ENCODE measurements at regions not wholly inside any gene's neighbourhood (a gene's known extent, or its start where the extent isn't known, plus 50 kb on each side); places are given as distances from the start of the nearest gene placed in this dataset.
A peak's percentile ranks its signal among the peaks of the same experiment; 100 is the strongest.
"Not testable (repeated sequence)": the region's sequence is repeated elsewhere in the genome, so short reads cannot be mapped to it uniquely, and the experiment has no call there.

DNA sequence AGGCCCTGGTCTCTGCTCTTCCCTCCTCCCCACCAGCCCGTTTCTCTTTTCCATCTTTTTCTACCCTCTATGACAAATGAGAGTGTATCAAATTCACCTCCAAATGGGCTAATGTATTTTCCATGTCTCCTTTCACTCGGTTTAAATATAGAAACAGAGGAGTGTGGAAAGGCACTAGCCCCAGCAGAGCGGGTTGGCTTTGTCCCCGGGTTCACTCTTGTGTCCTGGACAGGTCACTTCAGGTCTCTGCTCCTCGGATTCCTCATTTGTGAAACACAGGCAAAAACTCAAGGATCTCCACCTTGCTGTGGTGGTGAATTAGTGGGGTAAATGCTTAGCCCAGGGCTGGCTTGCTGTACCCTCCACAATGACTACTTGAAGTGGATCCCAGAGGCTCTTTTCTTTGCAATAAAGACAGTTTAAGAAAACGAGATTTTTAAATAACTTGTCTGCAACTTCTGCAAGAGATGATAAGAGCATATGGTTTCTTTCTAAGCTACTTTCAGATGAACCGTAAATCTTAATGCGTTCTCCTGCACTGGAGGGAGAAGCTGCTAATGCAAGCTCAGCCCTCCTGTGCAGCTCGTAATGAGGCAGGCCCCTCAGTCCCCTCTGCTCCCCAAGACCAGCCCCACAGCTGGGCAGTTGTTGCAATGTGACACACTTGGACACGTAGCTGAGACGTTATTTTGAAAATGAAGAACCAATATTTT lies 292.9 kb downstream of the THBS2 start:
- no peak for DNase-seq

DNA sequence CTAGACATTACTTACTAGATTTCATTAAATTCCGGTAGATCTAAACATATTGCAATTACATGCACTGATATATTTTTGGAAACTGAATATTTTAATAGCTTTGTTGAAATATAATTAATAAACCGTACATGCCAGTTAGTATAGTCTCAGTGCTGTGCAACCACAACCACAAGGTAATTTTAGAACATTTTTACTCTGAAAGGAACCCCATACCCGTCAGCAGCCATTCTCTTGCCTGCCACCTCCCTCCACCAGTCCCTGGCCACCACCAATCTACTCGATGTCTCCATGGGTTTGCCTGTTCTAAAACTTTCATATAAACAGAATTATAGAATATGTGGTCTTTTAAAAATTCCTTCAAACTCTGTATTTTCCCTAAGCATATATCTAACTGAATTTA lies 293.9 kb downstream of the THBS2 start:
- no peak for DNase-seq

DNA sequence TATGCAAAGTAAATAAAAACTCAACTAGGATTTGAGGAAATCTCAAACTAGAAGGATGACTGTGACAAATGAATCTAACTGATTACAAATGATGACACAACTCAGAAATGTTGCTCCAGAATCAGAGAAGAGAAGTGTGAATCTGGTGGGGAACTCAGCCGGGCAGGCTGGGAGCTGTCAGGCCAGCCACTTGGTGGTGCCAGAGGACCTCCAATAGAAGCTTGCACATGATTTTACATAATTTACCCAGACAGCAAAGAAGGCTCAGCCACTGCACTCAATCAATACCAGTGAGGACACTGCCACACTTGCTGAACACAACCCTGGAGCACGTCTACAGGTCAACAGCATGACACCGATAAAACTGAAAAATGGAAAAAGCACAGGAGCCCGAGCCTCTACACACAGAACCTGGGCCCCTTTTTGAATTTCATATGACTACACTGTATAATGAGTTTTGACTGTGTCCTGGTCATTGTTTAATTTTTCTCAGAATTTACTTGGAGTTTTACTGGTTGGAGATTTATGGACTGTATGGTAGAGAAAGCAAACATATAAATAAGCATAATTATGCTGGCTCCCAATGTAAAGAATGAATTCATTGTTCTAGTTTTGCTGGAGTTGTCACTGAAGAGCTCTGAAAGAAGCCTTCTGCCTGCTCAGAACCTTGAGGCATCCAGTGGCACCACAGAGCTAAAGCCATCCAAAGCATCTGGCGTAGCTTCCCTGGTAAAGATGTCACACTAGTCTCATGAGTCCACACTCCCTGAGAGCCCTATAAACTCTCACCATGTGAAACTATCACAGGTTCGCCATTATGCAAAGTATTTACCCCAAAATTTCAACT lies 296.5 kb downstream of the THBS2 start:
- DNase-seq, result peak; percentile 31

DNA sequence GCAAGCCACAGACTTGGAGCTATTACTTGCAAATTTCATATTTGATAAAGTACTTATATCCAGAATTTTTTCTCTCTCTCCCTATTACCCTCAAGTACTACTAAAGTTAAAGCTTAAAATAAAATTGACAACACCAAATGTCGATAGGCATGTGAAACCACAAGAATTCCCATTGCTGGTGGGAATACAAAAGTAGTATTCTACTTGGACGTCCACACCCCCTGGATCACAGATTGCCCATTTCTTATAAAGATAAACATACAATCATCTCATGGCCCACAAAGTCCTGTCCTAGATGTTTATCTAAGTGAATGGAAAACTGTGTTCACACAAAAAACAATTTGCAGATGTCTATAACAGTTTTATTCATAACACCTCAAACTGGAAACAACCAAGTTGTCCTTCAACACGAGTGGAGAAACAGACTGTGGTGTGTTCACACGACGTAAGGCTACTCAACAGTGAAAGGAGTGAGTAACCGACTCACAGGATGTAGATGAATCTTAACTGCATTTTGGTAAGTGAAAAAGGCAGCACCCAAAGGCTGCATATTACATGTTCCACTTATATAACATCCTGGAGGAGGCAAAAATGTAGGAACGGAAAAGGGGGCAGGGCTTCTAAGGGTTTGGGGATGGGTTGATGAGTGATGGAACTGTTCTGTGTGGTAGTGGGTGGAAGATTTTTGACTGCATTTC lies 297.4 kb downstream of the THBS2 start:
- no peak for DNase-seq

DNA sequence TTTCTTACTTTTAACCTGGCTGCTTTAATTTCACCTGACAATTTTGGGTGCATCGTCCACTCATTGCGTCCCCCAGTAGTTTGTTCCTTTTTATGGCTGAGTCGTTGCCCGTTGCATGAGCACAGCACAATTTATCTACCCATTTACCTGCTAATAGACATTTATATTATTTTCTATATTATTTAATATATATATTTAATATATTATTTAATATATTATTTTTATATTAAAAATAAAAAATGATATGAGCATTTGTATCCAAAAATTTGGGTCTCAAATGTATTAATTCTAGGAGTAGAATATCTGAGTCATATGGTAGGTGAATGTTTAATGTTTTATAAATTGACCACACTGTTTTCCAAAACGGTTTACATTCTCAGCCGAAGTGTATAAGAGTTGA lies 300.2 kb downstream of the THBS2 start:
- no peak for DNase-seq

DNA sequence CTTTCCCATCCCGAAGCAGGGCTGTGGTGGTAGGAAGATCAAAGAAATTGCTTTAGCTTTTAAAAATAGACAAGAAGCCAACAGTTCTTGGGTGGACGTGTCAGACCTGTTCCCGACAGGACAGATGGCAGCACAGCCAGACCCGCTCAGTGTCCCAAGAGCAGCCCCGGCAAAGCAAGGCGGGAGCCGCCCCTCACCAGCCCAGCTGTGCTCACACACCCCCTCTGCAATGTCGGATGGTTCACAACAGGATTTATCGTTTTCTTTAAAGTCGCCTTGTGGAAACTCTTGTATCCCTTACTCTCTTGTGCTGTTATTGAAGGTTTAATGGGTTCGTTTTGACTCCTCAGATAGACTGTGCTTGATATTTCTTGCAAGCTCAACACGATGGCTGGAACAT lies 302.4 kb downstream of the THBS2 start:
- no peak for DNase-seq

DNA sequence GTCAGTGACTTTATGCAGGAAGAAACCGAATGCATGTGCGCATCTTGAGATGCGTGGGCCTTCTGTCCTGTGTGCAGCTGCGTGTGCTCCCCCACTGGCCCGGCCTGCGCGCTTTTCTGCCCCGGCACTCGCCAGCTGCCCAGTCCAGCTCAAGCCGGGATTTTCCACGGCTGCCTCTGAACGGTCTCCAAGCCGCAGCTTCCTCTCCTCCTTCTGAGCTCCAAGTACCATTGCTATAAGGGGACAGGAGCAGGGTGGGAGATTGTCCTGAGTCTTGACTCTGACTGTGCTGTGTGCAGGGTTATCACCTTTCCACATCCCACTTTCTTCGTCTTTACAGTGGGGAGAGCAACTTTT lies 302.8 kb downstream of the THBS2 start:
- no peak for DNase-seq

DNA sequence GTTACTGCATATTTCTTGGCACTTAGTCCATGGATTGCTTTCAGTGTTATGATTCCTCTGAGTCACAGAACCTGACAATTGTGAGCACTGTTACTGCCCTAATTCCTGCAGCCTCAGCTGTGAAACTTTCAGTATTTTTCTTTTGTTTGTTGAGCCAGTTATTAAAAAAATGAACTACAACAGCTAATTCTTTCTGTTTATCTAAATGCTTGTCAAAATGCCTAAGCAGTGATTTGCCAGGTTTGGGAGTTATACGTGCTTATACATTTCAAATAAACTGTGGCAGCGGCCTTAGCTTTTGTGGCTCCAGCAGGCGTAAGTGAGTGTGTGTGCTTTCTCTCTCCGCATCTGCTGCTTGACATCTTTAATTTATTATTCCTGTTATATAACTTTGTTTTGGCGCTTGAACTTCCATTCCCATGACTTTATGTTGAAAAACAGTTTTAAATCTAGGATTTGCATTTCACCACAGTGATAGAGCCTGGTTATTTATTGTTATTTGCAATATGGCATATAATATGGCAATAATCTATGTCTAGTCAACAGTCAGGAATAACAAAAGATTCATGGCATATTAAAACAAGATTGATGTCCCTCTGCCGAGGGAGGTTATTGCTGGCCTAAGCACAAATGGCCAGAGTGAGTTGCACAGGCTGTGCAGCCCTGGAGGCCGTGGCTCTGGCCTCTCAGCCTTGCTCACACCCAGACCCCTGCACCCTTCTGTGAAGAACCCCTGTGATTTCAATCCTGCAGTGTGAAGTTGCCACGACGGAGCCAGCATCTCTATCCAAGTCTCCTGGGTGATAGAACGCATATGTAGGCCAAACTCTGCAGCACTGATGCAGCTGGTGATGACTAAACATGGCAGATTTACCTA lies 303.4 kb downstream of the THBS2 start:
- no peak for DNase-seq

DNA sequence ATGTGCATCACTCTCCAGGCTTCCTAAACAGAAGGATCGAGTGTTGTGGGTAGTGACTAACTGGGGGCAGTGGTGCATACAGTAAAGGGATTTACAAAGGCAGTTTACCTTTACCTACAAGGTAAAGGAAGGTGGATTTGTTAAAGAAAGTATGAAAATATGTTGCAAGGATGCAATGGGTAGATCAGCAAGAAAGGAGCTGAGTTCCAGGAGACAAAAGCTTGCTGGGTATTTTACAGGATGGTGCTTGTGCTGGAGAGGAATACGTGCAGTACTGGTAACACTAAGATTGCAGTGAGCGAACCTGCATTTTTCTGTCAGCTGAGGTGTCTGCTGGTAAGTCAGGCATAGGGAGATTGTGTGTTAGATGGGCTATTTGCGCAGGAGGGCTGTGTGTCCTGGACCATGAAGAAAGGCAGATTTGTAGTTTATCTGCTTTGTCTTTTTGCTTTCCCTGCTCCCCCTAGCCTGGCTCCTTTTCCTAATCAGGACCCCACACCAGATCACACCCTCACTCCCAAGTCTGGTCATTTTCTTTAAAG lies 304.6 kb downstream of the THBS2 start:
- no peak for DNase-seq

DNA sequence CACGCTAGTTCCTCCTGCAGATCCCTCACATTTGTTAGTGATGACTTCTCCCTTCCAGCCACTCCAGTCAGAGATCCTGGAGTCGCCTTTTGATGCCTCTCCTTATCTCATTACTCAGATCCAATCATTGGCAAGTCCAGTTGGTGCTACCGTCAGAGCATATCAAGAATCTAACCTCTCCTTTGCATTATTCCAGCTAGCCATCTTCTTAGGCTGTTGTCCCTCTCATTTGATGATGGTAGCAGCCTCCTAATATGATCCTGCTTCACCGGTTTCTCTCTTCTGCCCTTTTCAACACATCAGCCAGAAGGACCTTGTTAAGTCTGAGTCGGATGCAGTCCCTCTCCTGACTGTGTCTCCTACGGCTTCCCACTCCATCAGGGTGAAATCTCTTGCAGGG lies 305.6 kb downstream of the THBS2 start:
- no peak for DNase-seq

DNA sequence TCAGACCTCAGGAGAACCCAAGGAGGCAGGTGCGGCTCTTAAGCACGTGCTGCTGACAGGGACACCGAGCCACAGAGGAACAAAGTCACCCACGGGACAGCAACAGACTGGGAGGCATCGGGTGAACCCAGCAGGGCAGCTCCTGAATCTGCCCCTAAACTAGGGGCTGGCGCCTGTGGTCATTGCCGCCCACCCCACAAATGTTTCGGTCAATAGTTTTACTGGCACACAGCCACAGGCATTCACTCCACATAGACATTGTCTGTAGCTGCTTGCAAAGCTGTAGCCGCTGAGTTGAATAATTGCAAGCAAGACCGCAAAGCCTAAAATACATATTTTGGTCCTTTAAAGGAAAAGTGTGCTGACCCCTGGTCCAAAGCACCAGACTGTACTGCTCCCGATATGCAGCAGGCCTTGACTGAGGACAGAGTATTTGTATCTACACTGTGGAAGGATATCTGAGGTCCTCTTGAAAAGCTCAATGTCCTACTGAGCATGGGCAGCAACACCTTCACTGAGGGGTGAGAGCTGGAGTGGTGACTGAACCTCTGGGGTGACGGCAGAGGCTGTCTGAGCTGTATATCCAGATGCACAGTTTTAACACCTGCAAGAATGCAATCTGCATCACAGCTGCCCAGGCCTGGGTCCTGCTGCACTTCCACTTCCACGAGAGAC lies 310.3 kb downstream of the THBS2 start:
- no peak for DNase-seq

DNA sequence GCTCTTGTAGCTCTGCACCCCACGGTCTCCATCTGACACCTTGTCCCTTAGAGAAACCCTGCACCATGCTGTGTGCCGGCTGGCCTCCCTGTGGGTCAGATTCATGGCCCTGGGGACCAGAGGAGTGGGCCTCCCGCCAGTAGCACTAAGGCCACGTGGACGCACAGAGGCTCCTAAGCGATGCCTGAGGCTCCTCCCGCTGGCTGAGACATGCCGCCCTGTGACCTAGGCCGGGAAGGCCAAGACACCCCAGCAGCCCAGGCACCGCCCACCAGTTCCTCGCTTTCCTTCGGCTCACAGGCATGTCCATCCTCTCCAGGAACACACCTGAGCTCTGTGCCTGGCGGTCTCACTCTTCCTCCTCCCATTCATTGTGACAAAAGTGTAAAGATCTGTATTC lies 311.0 kb downstream of the THBS2 start:
- no peak for DNase-seq

DNA sequence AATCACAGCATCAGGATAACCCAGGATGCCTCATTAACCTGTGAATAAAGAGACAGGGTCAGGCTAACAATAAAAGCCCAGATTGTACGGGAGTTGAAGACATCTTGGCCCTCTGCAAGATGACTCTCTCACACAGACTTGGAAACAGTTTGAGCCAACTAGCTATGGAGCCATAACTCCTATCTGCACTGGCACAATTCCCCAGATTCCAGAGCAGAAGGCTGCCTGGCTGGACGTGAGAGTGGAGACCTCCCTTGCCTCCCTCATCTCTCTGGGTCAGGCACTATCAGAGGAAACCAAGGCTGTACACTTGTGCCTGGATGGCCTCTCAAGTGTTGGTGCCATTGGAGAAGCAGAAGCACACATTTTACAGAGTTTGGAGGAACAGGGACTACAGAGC lies 312.6 kb downstream of the THBS2 start:
- DNase-seq, result no peak

DNA sequence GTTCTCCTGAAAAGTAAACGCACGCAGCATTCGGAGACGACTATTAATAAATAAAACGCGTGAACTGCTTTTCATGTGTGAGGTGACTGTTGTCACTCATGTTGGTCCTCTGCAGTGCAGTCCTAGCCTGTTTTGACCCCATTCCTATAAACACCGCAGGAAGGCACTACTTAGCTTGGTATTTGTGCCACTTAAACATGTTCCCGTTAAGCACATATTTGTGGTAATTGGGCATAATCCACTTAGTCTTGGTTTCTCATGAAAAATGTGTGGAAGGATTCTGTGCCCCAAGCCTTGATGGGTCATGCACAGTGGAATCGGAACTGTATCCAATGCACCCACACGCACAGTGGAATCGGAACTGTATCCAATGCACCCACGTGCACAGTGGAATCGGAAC lies 313.9 kb downstream of the THBS2 start:
- no peak for DNase-seq

DNA sequence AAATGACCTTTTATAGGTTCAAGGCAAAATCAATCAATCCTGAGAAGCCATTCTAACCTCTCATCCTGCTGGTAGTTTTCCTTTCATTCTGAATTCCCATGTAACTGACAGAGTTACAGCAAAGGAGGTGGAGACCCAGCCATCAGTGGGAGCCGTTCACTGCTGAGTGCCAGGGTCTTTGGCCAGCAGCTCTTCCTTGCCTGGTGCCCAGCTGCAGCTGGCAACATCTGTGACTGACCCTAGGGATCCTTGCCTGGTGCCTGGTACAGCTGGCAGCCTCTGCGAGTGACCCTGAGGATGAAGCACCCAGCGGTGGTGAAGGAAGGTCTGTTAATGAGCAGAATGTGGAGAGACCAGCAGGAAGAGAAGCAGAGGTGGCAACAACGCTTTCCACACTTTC lies 314.6 kb downstream of the THBS2 start:
- DNase-seq, result no peak

DNA sequence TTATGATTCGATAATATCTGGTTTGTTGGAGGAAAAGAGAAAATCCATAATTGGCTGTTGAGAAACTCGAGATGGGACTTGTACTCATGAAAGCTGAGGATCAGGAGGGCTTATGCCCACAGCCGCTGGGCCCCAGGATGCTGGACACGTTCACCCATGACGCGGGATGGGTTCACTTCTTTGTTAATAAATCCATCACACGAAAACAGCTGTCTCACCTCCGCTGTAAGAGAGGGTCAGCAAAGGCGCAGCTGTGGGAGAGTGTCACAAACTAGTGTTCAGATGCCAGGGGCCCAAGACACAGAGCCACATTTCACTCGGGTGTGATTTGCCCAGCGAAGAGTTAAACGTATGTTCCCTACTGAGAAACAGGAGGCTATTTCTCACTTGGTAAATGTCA lies 315.1 kb downstream of the THBS2 start:
- DNase-seq, result no peak

DNA sequence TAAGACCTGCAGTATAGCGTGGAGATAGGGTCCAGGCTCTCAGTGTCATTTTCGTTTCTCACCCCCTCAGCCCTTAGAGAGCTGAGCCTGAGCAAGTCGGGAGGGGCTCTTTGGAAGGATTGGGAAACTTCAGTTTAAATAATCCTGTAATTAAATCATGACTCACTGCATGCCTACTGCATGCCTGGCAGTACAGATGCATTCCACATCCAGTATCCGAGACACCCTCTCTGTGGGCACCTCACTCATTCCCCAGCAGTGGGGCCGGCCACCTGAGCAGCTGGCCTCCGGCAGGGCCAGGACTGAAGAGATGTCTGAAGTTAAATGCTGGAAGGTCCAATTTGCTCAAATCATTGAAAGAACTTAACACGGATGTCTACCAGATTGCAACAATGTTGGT lies 316.6 kb downstream of the THBS2 start:
- no peak for DNase-seq

DNA sequence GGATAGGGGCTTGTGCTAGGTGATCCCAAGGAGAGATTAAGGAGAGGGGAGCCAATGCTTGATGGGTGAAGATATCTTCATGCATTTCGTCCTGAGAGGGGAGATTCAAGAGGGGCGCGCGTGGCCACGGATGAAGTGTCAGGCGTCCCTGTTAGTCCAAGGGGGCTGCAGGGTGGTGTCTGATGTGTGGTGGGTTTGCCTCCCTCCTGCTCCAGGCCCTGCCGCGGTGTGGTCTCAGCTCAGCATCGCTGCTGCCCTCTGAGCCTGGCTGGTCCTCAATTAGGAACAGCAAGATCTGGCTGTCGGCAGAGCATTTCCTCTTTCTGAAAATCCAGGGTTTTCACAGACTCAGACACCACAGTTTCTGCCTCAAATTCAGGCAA lies 318.0 kb downstream of the THBS2 start:
- no peak for DNase-seq

DNA sequence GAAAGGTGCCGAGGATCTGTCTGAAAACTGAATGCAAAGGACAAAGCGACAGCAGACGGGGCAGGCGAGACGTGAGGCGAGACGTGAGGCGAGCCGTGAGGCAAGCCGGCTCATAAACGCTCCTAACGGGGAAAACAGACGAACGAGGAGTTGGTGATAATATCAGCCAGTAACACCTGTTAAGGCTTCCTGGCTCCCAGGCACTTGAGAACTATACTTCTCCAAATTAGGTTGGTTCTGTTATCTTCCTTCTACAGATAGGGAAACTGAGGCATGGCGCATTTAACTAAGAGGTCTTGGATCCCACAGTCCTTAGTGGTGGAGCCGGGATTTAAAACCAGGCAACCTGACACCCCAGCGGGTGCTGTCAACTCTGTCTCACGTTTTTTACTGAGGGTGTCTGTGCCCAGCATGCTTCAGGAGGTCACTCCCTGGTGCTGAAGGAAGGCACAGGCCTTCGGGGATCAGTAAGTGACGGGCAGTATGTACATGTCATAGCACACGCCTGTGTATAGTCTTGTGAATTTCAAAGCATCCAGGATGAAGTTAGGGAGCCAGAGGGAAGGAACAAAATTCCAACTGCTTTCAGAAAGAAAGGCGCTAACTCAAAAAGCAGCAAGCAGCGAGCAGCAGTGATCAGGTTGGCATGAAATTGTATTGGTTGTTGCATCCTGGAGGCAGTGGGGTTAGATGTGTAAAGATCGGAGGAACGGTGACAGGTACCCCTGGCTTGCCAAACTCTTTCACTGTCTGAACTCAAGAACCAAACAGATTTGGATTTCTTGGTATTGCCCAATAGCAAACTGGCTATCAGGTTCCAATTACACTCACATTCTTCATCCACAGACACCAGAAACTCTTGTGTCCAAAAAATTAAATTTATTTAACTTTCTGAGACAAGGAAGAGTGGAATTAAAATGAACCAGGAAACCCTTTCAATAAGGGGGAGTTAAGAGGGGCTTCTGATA lies 318.7 kb downstream of the THBS2 start:
- DNase-seq, result no peak

DNA sequence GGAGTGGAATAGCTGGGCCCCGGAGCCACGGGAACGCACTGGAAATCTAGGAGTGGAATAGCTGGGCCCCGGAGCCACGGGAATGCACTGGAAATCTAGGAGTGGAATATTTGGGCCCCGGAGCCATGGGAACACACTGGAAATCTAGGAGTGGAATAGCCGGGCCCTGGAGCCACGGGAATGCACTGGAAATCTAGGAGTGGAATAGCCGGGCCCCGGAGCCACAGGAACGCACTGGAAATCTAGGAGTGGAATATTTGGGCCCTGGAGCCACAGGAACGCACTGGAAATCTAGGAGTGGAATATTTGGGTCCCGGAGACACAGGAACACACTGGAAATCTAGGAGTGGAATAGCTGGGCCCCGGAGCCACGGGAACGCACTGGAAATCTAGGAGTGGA lies 321.5 kb downstream of the THBS2 start:
- not testable (repeated sequence) for DNase-seq

DNA sequence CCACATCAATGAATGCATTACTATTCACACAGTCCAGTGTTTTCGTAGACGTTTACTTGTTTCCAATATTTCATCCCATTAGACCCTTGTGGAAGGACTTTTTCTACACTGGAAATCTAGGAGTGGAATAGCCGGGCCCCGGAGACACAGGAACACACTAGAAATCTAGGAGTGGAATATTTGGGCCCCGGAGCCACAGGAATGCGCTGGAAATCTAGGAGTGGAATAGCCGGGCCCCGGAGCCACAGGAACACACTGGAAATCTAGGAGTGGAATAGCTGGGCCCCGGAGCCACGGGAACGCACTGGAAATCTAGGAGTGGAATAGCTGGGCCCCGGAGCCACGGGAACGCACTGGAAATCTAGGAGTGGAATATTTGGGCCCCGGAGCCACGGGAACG lies 322.6 kb downstream of the THBS2 start:
- not testable (repeated sequence) for DNase-seq
